ENCODE measurements at regions not wholly inside any gene's neighbourhood (a gene's known extent, or its start where the extent isn't known, plus 50 kb on each side); places are given as distances from the start of the nearest gene placed in this dataset.

- TF ChIP-seq, protein P1, sequence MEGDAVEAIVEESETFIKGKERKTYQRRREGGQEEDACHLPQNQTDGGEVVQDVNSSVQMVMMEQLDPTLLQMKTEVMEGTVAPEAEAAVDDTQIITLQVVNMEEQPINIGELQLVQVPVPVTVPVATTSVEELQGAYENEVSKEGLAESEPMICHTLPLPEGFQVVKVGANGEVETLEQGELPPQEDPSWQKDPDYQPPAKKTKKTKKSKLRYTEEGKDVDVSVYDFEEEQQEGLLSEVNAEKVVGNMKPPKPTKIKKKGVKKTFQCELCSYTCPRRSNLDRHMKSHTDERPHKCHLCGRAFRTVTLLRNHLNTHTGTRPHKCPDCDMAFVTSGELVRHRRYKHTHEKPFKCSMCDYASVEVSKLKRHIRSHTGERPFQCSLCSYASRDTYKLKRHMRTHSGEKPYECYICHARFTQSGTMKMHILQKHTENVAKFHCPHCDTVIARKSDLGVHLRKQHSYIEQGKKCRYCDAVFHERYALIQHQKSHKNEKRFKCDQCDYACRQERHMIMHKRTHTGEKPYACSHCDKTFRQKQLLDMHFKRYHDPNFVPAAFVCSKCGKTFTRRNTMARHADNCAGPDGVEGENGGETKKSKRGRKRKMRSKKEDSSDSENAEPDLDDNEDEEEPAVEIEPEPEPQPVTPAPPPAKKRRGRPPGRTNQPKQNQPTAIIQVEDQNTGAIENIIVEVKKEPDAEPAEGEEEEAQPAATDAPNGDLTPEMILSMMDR (conservative IDR thresholded peaks at IDR 0.05; ENCODE audit: low read depth, low read length) = no peak
- DNase-seq (ENCODE audit: low read depth) = no peak
- H3K4me3 ChIP-seq (ENCODE audit: low read length) = no peak overlapping the region
Observed at GRCh38 chr1:212155219-212155618, 119.7 kb downstream of the DTL start.

DNA sequence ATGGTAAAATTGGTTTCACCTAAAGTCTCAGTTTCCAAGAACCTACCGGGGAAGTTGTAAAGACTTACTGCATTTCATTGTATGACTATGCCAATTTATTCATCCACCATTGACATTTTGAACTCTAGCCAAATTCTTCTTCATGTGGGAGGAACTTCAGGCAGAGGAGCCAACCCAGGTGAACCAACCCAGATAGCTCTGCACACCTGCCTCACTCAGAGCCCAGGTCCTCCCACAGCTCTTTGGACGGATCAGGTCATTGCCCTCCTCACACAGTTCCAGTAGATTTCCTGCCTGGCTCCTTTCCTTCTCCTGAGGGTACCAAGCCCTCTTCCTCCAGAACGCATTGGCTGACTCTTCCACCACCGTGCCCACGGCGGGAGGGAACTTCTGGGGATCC, 121.7 kb downstream of the DTL start:
- H3K4me3 ChIP-seq (ENCODE audit: low read length) = no peak overlapping the region
- TF ChIP-seq, protein P1 (conservative IDR thresholded peaks at IDR 0.05; ENCODE audit: low read depth, low read length) = no peak
- DNase-seq (ENCODE audit: low read depth) = no peak

- no peak for DNase-seq (ENCODE audit: low read depth)
- no peak overlapping the region for H3K4me3 ChIP-seq (ENCODE audit: low read length)
- TF ChIP-seq, protein P1 (conservative IDR thresholded peaks at IDR 0.05; ENCODE audit: low read depth, low read length) = no peak
Observed at GRCh38 chr1:212158912-212159796, 123.6 kb downstream of the DTL start.

DNA sequence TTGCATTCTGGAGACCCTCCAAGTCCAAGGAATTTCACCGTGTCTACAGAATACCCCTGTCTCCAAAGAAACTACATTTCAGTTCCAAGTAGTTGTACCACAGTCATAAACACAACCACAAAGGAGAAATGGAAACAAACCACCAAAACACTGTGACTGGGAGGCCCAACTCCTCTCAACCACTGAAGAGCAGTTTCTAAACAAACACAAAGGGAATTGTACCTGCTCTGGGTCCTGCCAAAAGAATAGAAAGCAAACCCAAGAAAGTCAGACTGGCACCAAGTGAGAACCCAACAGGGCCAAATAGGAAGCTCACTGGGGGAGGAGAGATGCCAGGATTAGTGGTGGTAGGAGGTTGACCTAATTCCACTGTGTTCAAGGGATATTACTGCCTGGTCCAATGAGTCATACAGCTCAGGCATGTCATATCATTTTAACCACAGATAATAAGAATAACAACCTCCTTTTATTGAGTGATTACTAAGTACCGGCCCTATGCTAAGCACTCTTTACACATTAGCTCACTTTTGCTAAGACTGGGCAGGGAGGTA, 123.9 kb upstream of the PPP2R5A start:
- TF ChIP-seq, protein P1 (conservative IDR thresholded peaks at IDR 0.05; ENCODE audit: low read depth, low read length) = no peak
- no peak overlapping the region for H3K4me3 ChIP-seq (ENCODE audit: low read length)
- DNase-seq (ENCODE audit: low read depth) = peak; percentile 73

DNA sequence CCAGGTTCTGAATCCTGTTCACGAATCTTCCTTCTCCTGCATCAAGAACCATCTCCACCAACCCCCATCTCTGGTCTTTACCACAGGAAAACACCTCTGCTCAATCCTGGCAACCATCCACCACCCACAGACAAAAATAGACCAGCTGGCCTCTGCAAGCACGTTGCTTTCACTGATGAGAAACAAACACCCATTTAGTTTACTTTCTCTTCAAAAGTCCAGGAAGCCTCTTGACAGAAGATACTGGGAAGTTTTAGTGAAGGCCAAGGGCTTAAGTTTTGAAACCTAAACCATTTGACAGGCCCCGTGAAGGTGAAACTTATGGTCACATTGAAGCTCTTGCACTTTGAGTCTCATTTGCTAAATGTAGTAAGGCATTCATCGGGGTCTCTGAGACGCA, 122.6 kb upstream of the PPP2R5A start:
- no peak overlapping the region for H3K4me3 ChIP-seq (ENCODE audit: low read length)
- TF ChIP-seq, protein P1 (conservative IDR thresholded peaks at IDR 0.05; ENCODE audit: low read depth, low read length) = no peak
- DNase-seq (ENCODE audit: low read depth) = no peak

DNA sequence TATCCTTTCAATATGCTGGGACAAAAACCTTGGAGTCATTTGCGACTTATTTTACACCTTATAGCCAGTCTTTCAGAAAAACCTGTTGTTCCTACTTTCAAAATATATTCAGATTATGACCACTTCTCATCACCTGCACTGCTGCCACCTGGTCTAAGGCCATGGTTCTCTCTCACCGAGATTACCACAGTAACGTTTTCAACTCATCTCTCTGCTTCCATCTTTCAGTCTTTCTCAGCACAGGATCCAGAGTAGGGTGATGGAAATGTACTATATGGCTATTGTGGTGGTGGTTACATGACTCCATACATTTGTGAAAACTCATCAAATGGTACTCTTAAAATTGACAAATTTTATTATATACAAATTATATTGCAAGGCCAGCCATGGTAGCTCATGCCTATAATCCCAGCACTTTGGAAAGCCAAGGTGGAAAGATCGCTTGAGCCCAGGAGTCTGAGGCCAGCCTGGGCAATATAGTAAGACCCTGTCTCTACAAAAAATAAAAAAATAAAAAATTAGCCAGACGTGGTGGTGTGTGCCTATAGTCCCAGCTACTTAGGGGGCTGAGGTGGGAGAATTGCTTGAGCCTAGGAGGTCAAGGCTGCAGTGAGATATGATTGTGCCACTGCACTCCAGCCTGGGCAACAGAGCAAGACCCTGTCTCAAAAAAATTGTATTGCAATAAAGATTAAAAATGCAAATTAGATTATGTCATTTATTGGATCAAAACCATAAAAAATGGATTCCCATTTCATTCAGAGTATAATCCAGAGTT, 120.9 kb upstream of the PPP2R5A start:
- no peak for DNase-seq (ENCODE audit: low read depth)
- TF ChIP-seq, protein P1 (conservative IDR thresholded peaks at IDR 0.05; ENCODE audit: low read depth, low read length) = no peak
- no peak overlapping the region for H3K4me3 ChIP-seq (ENCODE audit: low read length)
